NCI-H2171 treated with DMSO at 0.1 percent for 48 hours (cell line): ENCODE measurements at regions not wholly inside any gene's neighbourhood (a gene's known extent, or its start where the extent isn't known, plus 50 kb on each side); places are given as distances from the start of the nearest gene placed in this dataset.
"Not testable (repeated sequence)": the region's sequence is repeated elsewhere in the genome, so short reads cannot be mapped to it uniquely, and the experiment has no call there.

Source experiments
- DNase-seq: peaks from one replicate; lab custom pipeline; 2025; lab: John Stamatoyannopoulos, UW

- DNase-seq, result no peak
Observed at GRCh38 chr9:26789959-26790358, 102.6 kb downstream of the CAAP1 start.

- no peak for DNase-seq
Observed at GRCh38 chr9:26786564-26786963, 106.0 kb downstream of the CAAP1 start.

GRCh38 chr9:26782899-26783298, 109.7 kb downstream of the CAAP1 start:
- DNase-seq, result no peak

GRCh38 chr9:26781906-26782305, 110.7 kb downstream of the CAAP1 start:
- no peak for DNase-seq

GRCh38 chr9:26780307-26780706, 112.3 kb downstream of the CAAP1 start:
- DNase-seq, result not testable (repeated sequence)

GRCh38 chr9:26779062-26779461, 113.5 kb downstream of the CAAP1 start:
- DNase-seq, result no peak

- no peak for DNase-seq
Observed at GRCh38 chr9:26775391-26775790, 117.2 kb downstream of the CAAP1 start.

- no peak for DNase-seq
Observed at GRCh38 chr9:26773056-26773455, 119.5 kb downstream of the CAAP1 start.

GRCh38 chr9:26770821-26771220, 121.8 kb downstream of the CAAP1 start:
- DNase-seq, result no peak

GRCh38 chr9:26768145-26768544, 124.5 kb downstream of the CAAP1 start:
- no peak for DNase-seq

GRCh38 chr9:26760675-26761074, 131.9 kb downstream of the CAAP1 start:
- DNase-seq, result no peak

GRCh38 chr9:26758655-26759054, 133.9 kb downstream of the CAAP1 start:
- no peak for DNase-seq

- no peak for DNase-seq
Observed at GRCh38 chr9:26756881-26757280, 135.7 kb downstream of the CAAP1 start.

- no peak for DNase-seq
Observed at GRCh38 chr9:26755476-26755875, 137.1 kb downstream of the CAAP1 start.

- DNase-seq, result no peak
Observed at GRCh38 chr9:26754509-26755164, 138.0 kb downstream of the CAAP1 start.

- no peak for DNase-seq
Observed at GRCh38 chr9:26753971-26754370, 138.6 kb downstream of the CAAP1 start.

GRCh38 chr9:26750162-26750561, 142.4 kb downstream of the CAAP1 start:
- DNase-seq, result no peak

- DNase-seq, result no peak
Observed at GRCh38 chr9:26748449-26749058, 144.0 kb downstream of the CAAP1 start.

- no peak for DNase-seq
Observed at GRCh38 chr9:26747611-26748010, 145.0 kb downstream of the CAAP1 start.

- no peak for DNase-seq
Observed at GRCh38 chr9:26746357-26747072, 146.1 kb downstream of the CAAP1 start.

- no peak for DNase-seq
Observed at GRCh38 chr9:26745111-26745510, 147.5 kb downstream of the CAAP1 start.

- DNase-seq, result peak; percentile 0
Observed at GRCh38 chr9:26744191-26744965, 148.2 kb downstream of the CAAP1 start.
